Right atrium auricular region (tissue), 2 donors: ENCODE measurements at regions not wholly inside any gene's neighbourhood (a gene's known extent, or its start where the extent isn't known, plus 50 kb on each side); places are given as distances from the start of the nearest gene placed in this dataset.
A peak's percentile ranks its signal among the peaks of the same experiment; 100 is the strongest.

ENCODE experiments used
- DNase-seq: peaks from one replicate; pipeline ENCODE4 v3.0.0-alpha.2; 2019; ENCODE audit warnings: low spot score
- H3K27ac ChIP-seq, 2 donors: fragments of 200-600 bp; sonication (generic); 1 replicate in 1 of 2; 2 replicates in 1 of 2; pipeline ENCODE4 v1.5.1; 2016 to 2019
- H3K27me3 ChIP-seq, 2 donors: fragments of 200-600 bp; sonication (generic); one replicate each; pipeline versions ENCODE4 v1.5.1 to v1.6.0; 2017 to 2019
- H3K36me3 ChIP-seq: fragments of 200-600 bp; sonication (generic); one replicate; pipeline ENCODE4 v1.5.1; 2016
- H3K4me1 ChIP-seq, 2 donors: fragments of 200-600 bp; sonication (generic); one replicate each; pipeline versions ENCODE4 v1.5.1 to v1.6.0; 2017 to 2019
- H3K4me3 ChIP-seq, 2 donors: fragments of 200-600 bp; sonication (generic); 1 replicate in 1 of 2; 2 replicates in 1 of 2; pipeline ENCODE4 v1.5.1; 2017 to 2019; ENCODE audit warnings: mild to moderate bottlenecking in 1 of 2, moderate library complexity in 1 of 2
- H3K9me3 ChIP-seq, 2 donors: fragments of 200-600 bp; sonication (generic); one replicate each; pipeline ENCODE4 v1.5.1; 2019
- TF ChIP-seq, protein P1 (sequence below), 2 donors: fragments of 200-600 bp; sonication (generic); IDR thresholded peaks; one replicate each; pipeline ENCODE4 v1.5.1; 2019; ENCODE audit warnings: antibody characterized with exemption in 2 of 2

DNA sequence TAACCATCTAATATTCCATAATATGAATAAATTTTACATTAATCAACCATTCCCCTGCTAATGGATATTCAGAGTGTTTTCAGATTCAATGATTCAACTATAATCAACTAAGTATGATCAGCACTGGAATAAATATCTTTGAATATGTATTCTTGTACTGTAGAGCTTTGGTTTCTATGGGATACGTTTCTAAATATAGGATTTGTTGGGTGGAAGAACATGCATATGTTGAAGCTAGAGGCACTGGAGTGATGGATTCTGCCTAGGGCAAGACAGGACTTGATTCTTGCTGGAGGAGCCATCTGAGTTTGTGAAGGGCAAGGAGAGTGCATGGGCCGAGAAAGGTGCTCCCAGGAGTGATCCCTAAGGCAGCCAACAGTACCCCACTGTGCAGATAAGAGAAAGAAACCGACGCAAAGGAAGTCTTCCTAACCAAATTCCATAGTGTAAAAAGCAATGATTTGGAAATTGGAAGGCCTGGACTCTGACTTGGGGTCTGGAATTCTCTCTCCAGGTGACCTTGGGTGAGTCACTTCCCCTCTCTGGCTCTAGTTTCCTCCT is 418.7 kb downstream of the PREX1 start:
- H3K27me3 ChIP-seq = no peaks in the 10 kb centered on the region
- H3K4me3 ChIP-seq = no peak overlapping the region
- no peaks in the 10 kb centered on the region for H3K36me3 ChIP-seq
- H3K4me1 ChIP-seq = no peaks in the 10 kb centered on the region
- DNase-seq = no peak
- TF ChIP-seq, protein P1, sequence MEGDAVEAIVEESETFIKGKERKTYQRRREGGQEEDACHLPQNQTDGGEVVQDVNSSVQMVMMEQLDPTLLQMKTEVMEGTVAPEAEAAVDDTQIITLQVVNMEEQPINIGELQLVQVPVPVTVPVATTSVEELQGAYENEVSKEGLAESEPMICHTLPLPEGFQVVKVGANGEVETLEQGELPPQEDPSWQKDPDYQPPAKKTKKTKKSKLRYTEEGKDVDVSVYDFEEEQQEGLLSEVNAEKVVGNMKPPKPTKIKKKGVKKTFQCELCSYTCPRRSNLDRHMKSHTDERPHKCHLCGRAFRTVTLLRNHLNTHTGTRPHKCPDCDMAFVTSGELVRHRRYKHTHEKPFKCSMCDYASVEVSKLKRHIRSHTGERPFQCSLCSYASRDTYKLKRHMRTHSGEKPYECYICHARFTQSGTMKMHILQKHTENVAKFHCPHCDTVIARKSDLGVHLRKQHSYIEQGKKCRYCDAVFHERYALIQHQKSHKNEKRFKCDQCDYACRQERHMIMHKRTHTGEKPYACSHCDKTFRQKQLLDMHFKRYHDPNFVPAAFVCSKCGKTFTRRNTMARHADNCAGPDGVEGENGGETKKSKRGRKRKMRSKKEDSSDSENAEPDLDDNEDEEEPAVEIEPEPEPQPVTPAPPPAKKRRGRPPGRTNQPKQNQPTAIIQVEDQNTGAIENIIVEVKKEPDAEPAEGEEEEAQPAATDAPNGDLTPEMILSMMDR (IDR thresholded peaks at IDR 0.05) = no peak
- no peak overlapping the region for H3K27ac ChIP-seq
- no peaks in the 10 kb centered on the region for H3K9me3 ChIP-seq

DNA sequence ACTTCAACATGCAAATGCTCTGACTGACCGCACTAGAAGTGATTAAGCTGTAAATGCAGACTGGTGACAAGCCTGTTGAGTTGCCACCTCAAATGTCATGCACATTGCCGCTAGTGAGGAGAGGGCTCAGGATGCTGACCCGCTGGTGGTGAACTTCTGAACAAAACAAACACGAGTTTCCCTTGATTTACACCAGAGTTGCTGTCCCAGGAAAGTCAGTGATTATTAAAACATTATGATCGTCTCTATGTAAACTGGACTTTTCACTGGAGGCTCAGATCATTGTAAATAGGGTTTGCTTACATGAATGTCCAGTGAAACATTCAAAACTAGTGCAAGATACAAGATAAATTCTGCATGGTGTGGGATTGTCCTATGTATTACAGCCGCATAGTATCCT is 420.1 kb downstream of the PREX1 start:
- no peaks in the 10 kb centered on the region for H3K27me3 ChIP-seq
- no peak overlapping the region for H3K27ac ChIP-seq
- TF ChIP-seq, protein P1 (IDR thresholded peaks at IDR 0.05) = no peak
- no peak overlapping the region for H3K4me3 ChIP-seq
- no peak for DNase-seq
- no peaks in the 10 kb centered on the region for H3K4me1 ChIP-seq
- no peaks in the 10 kb centered on the region for H3K9me3 ChIP-seq
- H3K36me3 ChIP-seq = no peaks in the 10 kb centered on the region

DNA sequence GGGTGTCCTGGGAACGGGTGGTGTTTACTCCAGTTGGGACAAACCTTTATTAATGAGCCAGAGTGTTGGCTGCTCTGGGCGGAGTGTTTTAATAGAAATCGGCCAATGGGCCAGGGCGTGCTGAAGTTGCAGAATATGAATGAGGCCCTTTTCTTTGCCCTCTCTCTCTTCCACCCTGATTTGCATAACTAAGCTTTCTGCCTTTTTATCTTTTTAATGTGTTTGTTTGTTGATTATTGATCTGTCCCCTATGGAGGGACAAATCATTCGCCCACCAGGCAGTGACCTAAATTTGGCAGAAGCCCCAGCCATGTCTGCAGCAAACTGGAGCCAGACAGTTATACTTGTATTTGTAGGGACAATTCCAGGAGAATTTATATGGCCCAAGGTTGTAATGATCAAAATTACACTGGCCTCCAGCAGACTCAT is 420.9 kb downstream of the PREX1 start:
- H3K4me3 ChIP-seq = no peak overlapping the region
- no peak for DNase-seq
- H3K27me3 ChIP-seq = no peaks in the 10 kb centered on the region
- no peak overlapping the region for H3K27ac ChIP-seq
- TF ChIP-seq, protein P1 (IDR thresholded peaks at IDR 0.05) = no peak
- H3K4me1 ChIP-seq = no peaks in the 10 kb centered on the region
- no peaks in the 10 kb centered on the region for H3K9me3 ChIP-seq
- no peaks in the 10 kb centered on the region for H3K36me3 ChIP-seq

DNA sequence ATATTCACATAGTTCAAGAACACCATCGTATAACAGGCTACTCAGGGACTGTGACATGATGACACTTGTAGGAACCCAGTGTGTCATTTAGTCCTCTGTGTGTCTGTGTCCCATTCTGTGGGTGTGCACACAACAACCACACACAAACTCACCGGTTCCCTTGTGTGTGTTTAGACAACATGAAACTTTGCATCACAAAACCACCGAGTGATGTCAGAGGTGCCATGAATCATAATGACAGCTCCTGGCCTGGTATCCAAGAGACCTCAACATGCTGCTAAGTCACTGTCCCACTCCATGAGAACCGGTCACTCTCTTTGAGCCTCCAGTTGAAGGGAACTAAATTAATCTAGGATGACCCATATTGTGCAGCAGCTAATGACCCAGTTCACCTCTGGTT is 421.3 kb downstream of the PREX1 start:
- no peak for DNase-seq
- no peaks in the 10 kb centered on the region for H3K27me3 ChIP-seq
- no peak overlapping the region for H3K27ac ChIP-seq
- no peaks in the 10 kb centered on the region for H3K36me3 ChIP-seq
- TF ChIP-seq, protein P1 (IDR thresholded peaks at IDR 0.05) = no peak
- H3K4me3 ChIP-seq = no peak overlapping the region
- no peaks in the 10 kb centered on the region for H3K4me1 ChIP-seq
- no peaks in the 10 kb centered on the region for H3K9me3 ChIP-seq

DNA sequence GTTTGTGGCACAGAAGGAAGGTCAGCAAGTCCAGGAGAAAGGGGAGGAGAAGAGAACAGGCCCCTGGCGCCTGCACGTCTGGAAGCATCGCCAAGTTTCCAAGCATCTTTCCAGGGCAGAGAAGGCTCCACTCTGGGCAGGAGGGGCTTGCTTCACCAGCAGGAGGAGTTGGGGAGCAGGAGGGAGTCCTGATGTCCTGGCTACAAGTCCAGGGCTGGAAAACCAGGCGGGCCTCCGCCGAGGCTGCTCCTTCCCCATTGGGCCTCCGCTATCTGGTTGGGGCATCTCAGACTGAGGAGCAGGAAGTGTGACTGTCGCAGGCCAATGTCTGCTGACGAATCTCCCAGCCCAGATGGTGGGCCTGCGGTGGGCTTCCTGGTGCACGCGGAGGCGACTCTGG is 421.9 kb downstream of the PREX1 start:
- no peak overlapping the region for H3K4me3 ChIP-seq
- H3K4me1 ChIP-seq = no peaks in the 10 kb centered on the region
- no peaks in the 10 kb centered on the region for H3K27me3 ChIP-seq
- DNase-seq = no peak
- H3K27ac ChIP-seq = no peak overlapping the region
- TF ChIP-seq, protein P1 (IDR thresholded peaks at IDR 0.05) = peak in 1 of 2 donors; percentile 10
- H3K9me3 ChIP-seq = no peaks in the 10 kb centered on the region
- no peaks in the 10 kb centered on the region for H3K36me3 ChIP-seq

DNA sequence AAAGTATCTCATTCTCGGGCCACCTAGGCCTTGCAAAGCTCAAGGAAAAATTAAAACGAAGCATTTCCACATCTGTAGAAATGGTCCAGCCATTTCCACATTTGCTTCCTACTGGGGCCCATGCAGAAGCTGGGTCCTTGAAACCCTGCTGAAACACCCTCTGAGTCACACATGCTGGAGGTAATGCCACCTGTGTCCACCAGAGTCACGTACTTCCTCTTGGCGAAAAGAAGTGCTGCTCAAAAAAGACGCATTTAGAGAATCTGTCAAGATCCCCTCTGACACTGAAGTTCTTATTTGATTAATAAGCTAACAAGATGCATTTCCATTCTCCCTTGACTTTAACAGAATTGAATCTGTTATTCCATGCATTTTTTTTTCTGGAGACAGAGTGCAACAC is 423.2 kb downstream of the PREX1 start:
- Histone ChIP-seq H3K4me1 (no peaks in the 10 kb centered on the region), H3K27me3 (no peaks in the 10 kb centered on the region), H3K4me3 (no peak overlapping the region), H3K9me3 (no peaks in the 10 kb centered on the region), H3K27ac (no peak overlapping the region), H3K36me3 (no peaks in the 10 kb centered on the region)
- DNase-seq = no peak
- TF ChIP-seq, protein P1 (IDR thresholded peaks at IDR 0.05) = no peak
